ENCODE measurements at regions not wholly inside any gene's neighbourhood (a gene's known extent, or its start where the extent isn't known, plus 50 kb on each side); places are given as distances from the start of the nearest gene placed in this dataset.

GRCh38 chr7:26546508-26547053, 254.9 kb downstream of the SNX10 start:
- intact Hi-C loops (cut with DNase I): no loop called here
- no peaks in the 10 kb centered on the region for H3K36me3 ChIP-seq
- H3K4me3 ChIP-seq: no peak overlapping the region
- H3K4me1 ChIP-seq: no peaks in the 10 kb centered on the region
- no peak overlapping the region for H3K27ac ChIP-seq
- TF ChIP-seq POLR2AphosphoS5 (IDR thresholded peaks at IDR 0.05; ENCODE audit: insufficient read depth in 1 of 2, low read depth in 1 of 2) (no peak), CTCF (IDR thresholded peaks at IDR 0.05) (no peak), POLR2A (IDR thresholded peaks at IDR 0.05) (no peak)
- no peaks in the 10 kb centered on the region for H3K9me3 ChIP-seq
- H3K27me3 ChIP-seq: no peaks in the 10 kb centered on the region
- DNase-seq (ENCODE audit: extremely low spot score in 2 of 2): no peak

DNA sequence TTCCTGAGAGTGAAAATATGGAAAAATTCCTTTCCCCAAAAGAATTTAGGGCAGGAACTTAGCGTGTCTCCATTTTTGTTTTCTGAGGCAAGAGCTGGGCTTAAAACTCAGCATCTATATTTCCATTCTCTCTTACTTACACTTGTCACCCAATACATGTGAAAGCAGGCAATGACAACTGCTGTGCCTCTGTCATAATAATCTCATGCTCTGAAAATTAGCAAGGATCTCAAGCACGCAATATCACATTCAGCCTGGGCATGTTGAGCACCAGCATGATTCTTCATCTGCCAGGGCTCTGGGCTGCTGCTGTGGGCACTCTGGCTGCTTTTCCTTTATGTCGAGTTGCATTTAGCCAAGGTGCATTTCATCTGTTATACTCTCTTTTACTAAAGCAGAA, 255.5 kb downstream of the SNX10 start:
- Histone ChIP-seq H3K27me3 (no peaks in the 10 kb centered on the region), H3K4me3 (no peak overlapping the region), H3K36me3 (no peaks in the 10 kb centered on the region), H3K27ac (no peak overlapping the region), H3K9me3 (no peaks in the 10 kb centered on the region), H3K4me1 (no peaks in the 10 kb centered on the region)
- intact Hi-C loops (cut with DNase I): no loop called here
- DNase-seq (ENCODE audit: extremely low spot score in 2 of 2): no peak
- TF ChIP-seq POLR2AphosphoS5 (IDR thresholded peaks at IDR 0.05; ENCODE audit: insufficient read depth in 1 of 2, low read depth in 1 of 2): no peak

DNA sequence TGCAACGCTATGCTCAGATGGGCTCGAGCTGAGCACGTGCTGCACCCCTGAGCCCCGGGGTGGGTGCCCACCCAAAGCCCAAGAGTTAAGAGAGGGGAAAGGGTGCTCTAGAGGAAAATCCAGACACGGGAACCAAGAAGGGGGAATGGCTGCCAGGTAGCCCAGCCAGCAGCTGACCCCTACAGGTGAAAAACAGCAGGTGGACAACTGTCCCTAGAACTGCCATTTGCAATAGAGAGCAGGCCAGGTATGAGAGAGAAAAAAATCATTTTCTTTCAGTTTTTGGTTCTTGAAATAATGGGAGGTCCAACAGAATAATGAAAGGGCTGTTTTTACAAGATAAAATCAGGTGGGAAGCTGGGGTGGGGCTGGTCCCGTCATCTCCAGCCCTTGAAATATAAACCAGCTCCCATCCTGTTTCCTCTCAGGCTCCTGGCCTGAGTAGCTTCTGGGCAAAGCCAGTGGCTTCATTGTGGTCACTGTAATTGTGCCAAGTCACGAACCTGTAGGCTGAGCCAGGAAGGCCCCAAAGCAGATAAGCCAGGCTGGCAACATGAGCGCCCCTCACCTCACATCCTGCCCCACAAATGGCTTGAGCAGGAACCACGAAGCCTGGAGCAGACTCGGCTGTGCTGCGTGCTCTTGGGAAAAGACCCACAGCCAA, 257.8 kb downstream of the SNX10 start:
- Histone ChIP-seq H3K9me3 (no peaks in the 10 kb centered on the region), H3K4me3 (no peak overlapping the region), H3K27ac (no peak overlapping the region), H3K4me1 (no peaks in the 10 kb centered on the region), H3K36me3 (no peaks in the 10 kb centered on the region), H3K27me3 (no peaks in the 10 kb centered on the region)
- intact Hi-C loops (cut with DNase I): no loop called here
- no peak for DNase-seq (ENCODE audit: extremely low spot score in 2 of 2)
- TF ChIP-seq POLR2AphosphoS5 (IDR thresholded peaks at IDR 0.05; ENCODE audit: insufficient read depth in 1 of 2, low read depth in 1 of 2) (peak in 1 of 2 donors; percentile 44), POLR2A (IDR thresholded peaks at IDR 0.05) (no peak)

GRCh38 chr7:26550492-26550891, 258.8 kb downstream of the SNX10 start:
- no peak for DNase-seq (ENCODE audit: extremely low spot score in 2 of 2)
- H3K4me3 ChIP-seq: no peak overlapping the region
- no peak for TF ChIP-seq POLR2AphosphoS5 (IDR thresholded peaks at IDR 0.05; ENCODE audit: insufficient read depth in 1 of 2, low read depth in 1 of 2)
- TF ChIP-seq CTCF (IDR thresholded peaks at IDR 0.05): no peak
- TF ChIP-seq POLR2A (IDR thresholded peaks at IDR 0.05): no peak
- H3K9me3 ChIP-seq: no peaks in the 10 kb centered on the region
- no peaks in the 10 kb centered on the region for H3K27me3 ChIP-seq
- no peaks in the 10 kb centered on the region for H3K36me3 ChIP-seq
- H3K27ac ChIP-seq: no peak overlapping the region
- intact Hi-C loops (cut with DNase I): no loop called here
- H3K4me1 ChIP-seq: no peaks in the 10 kb centered on the region

GRCh38 chr7:26551740-26552139, 260.1 kb downstream of the SNX10 start:
- TF ChIP-seq POLR2A (IDR thresholded peaks at IDR 0.05) (no peak), CTCF (IDR thresholded peaks at IDR 0.05) (no peak), POLR2AphosphoS5 (IDR thresholded peaks at IDR 0.05; ENCODE audit: insufficient read depth in 1 of 2, low read depth in 1 of 2) (no peak)
- intact Hi-C loops (cut with DNase I): no loop called here
- no peak for DNase-seq (ENCODE audit: extremely low spot score in 2 of 2)

GRCh38 chr7:26553128-26553527, 261.5 kb downstream of the SNX10 start:
- intact Hi-C loops (cut with DNase I): no loop called here
- no peak for DNase-seq (ENCODE audit: extremely low spot score in 2 of 2)
- H3K4me3 ChIP-seq: no peak overlapping the region
- peaks cover 3% of the 10 kb centered on the region for H3K27me3 ChIP-seq
- no peak overlapping the region for H3K27ac ChIP-seq
- no peaks in the 10 kb centered on the region for H3K9me3 ChIP-seq
- H3K4me1 ChIP-seq: no peaks in the 10 kb centered on the region
- no peaks in the 10 kb centered on the region for H3K36me3 ChIP-seq
- TF ChIP-seq POLR2A (IDR thresholded peaks at IDR 0.05) (no peak), CTCF (IDR thresholded peaks at IDR 0.05) (no peak), POLR2AphosphoS5 (IDR thresholded peaks at IDR 0.05; ENCODE audit: insufficient read depth in 1 of 2, low read depth in 1 of 2) (no peak)

More at GRCh38 chr7:26551740-26552139, 260.1 kb downstream of the SNX10 start:
- no peak overlapping the region for H3K4me3 ChIP-seq
- no peaks in the 10 kb centered on the region for H3K36me3 ChIP-seq
- no peaks in the 10 kb centered on the region for H3K27me3 ChIP-seq
- H3K9me3 ChIP-seq: no peaks in the 10 kb centered on the region
- H3K4me1 ChIP-seq: no peaks in the 10 kb centered on the region
- no peak overlapping the region for H3K27ac ChIP-seq

Measured in vagina (tissue), 2 donors.